Hematopoietic multipotent progenitor cell (in vitro differentiated cells): ENCODE measurements at regions not wholly inside any gene's neighbourhood (a gene's known extent, or its start where the extent isn't known, plus 50 kb on each side); places are given as distances from the start of the nearest gene placed in this dataset.
"Not testable (repeated sequence)": the region's sequence is repeated elsewhere in the genome, so short reads cannot be mapped to it uniquely, and the experiment has no call there.

Source experiments
- DNase-seq, 3 donors: peaks; one replicate each; pipeline ENCODE4 v3.0.0-alpha.2; 2011 to 2015; ENCODE audit warnings: low read depth in 2 of 3, low spot score in 2 of 3

GRCh38 chrX:7542587-7543380, 300.2 kb upstream of the VCX start:
- DNase-seq: no peak

- DNase-seq: no peak
Observed at GRCh38 chrX:7522860-7523259, 320.1 kb upstream of the VCX start.

GRCh38 chrX:7515681-7516413, 327.1 kb upstream of the VCX start:
- DNase-seq: no peak

GRCh38 chrX:7514871-7515599, 327.9 kb upstream of the VCX start:
- no peak for DNase-seq

- DNase-seq: no peak
Observed at GRCh38 chrX:7512845-7513244, 330.1 kb upstream of the VCX start.

GRCh38 chrX:7503251-7503650, 339.7 kb upstream of the VCX start:
- no peak for DNase-seq

- DNase-seq: no peak
Observed at GRCh38 chrX:7500386-7500785, 342.6 kb upstream of the VCX start.

GRCh38 chrX:7486505-7486904, 338.6 kb upstream of the PUDP start:
- no peak for DNase-seq

- no peak for DNase-seq
Observed at GRCh38 chrX:7485061-7485460, 337.1 kb upstream of the PUDP start.

GRCh38 chrX:7480721-7481120, 332.8 kb upstream of the PUDP start:
- DNase-seq: no peak

GRCh38 chrX:7462110-7462509, 314.2 kb upstream of the PUDP start:
- DNase-seq: no peak

GRCh38 chrX:7461051-7461450, 313.1 kb upstream of the PUDP start:
- not testable (repeated sequence) for DNase-seq

- no peak for DNase-seq
Observed at GRCh38 chrX:7447801-7448499, 300.0 kb upstream of the PUDP start.

- no peak for DNase-seq
Observed at GRCh38 chrX:7446815-7447214, 298.9 kb upstream of the PUDP start.

- DNase-seq: no peak
Observed at GRCh38 chrX:7444967-7445366, 297.0 kb upstream of the PUDP start.

- DNase-seq: no peak
Observed at GRCh38 chrX:7441586-7441985, 293.6 kb upstream of the PUDP start.

GRCh38 chrX:7435822-7436221, 287.9 kb upstream of the PUDP start:
- DNase-seq: no peak

GRCh38 chrX:7432901-7433300, 284.9 kb upstream of the PUDP start:
- no peak for DNase-seq

GRCh38 chrX:7420717-7421116, 272.8 kb upstream of the PUDP start:
- no peak for DNase-seq

GRCh38 chrX:7414753-7415152, 266.8 kb upstream of the PUDP start:
- DNase-seq: no peak

GRCh38 chrX:7412840-7413239, 264.9 kb upstream of the PUDP start:
- DNase-seq: no peak
